ENCODE measurements at regions not wholly inside any gene's neighbourhood (a gene's known extent, or its start where the extent isn't known, plus 50 kb on each side); places are given as distances from the start of the nearest gene placed in this dataset.

- no peak for DNase-seq
These were observed 102.3 kb upstream of the CPEB4 start for GRCh38 chr5:173785866-173786265.

DNA sequence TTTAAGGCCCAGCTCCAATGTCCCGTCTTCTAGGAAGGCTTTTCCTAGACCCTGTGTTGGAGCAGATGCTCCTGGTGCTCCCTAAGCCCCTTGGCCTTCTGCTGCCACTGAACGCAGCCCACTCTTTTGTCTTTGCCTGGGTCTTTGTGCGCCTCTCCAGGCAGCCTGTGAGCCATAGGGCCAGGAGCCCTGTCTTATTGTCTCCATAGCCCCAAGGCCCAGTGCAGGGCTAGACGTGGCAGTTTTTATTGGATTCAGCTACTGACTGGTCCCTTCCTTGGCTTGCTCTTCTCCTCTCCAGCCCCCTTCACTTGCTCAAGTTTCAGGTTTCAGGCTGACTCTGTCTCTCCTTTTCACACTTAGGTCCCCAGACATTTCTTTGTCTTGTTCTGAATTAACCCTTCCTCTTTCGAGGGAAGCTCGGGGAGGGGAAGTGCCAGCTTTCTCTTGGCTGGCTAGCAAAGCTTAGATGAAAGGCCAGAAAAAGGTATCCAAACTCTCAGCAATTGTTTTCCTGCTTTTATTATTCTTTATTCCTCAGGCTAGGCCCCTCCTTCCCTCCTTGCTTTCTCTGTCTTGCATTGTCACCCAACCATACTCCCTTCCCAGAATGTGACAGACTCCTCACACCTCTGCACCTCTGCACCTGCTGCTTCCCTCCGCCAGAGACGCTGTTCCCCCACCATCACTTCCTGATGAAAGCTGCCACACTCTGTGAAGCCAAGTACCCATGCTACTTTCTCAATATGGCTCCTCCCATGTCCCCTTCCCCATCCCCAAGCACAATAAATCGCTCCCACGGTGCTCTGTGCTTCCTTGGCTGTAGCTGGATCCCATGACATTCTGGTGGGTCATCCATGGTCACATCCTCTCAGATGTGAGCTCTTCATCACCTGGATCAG is 101.6 kb upstream of the CPEB4 start:
- DNase-seq, result no peak

DNA sequence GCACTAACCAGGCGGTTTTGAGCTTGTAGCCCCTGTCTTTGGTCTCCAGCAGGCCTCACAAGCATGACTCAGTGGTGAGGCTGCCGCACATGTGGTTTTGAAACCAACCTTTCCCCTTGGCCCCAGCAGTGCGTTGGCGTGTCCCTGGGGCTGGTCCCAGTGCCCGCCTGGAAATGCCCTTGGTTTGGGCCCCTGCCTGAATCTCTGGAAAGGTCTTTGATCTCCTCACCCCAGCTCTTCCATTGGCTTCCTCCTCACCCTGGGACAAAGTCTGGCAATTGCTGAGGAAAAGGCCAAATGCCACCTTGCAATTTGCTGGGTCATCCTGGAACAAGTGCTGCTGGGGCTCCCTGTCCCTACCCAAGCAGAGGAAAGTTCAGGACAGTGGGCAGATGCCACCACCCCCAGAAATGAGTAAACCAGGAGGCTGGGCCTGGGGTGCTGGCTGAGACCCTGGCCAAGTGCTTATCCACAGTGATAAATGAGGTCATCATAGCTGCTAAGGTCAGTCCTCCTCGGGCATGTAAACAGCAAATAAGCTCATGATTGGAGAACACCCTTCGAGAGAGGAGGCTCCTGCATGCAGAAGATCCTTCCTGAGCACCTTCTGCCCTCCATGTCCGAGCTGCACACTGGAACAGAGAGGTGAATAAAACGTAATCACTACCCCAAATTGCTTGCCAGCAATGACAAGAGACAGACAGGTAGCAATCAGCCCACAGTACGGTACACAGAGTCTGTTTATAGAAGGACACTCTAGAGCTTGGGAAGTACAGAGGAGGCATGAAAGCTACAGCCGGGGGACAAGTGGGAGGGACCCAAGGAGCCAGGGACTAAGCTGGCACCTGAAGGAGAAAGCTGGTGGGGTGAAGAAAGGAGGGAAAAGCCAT is 98.9 kb upstream of the CPEB4 start:
- DNase-seq, result no peak

DNA sequence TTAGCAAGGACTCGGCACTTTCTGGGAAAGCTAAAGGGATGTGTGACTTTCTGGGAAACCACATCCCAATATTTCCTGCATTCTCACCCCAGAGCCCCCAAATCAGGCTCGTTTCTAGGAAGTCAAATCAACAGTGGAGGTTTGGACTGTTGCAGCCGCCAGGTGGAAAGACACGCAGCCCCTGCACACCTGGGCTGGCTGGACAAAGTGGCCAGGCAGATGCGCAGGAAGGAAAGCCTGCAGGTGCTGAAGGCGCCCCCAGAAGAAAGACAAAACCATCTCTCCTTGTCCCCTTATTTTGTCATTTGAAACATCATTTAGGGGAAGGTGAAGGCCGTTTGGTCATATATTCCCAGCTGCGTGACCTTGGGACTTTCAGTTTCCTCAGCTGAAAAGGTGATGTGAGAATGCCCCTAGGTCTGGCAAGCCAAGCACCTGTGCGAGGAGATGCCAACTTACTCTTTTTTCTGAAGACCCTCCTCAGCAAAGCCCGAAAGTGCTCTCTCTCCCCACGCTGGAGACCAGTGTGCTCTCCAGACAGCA is 97.9 kb upstream of the CPEB4 start:
- no peak for DNase-seq

DNA sequence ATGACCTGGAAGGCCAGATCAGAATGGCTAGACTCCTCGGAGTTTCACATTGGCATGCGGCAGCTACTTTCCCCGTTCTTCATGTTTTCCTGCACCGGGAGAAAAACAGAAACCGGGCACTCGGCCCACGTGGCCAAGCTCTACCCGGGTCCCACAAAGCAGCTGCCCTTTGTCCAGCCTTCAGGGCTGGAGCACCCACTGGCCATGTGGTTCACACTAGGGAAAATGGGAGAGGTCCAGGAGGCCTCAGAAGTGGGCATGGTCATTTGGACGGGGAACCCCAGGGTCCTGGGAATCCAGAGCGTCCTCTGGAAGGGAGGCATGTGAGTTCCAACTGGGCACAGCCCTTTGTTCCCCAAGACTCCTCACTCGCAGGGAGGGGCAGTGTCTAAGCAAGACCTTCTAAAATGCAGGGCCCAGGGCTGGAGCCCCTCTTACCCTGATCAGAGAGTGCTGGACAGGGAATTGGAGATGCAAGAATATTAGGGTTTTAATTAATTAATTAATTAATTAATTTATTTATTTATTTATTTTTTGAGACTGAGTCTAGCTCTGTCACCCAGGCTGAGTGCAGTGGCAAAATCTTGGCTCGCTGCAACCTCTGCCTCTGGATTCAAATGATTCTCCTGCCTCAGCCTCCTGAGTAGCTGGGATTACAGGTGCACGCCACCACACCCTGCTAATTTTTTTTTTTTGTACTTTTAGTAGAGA is 97.2 kb upstream of the CPEB4 start:
- DNase-seq, result no peak

DNA sequence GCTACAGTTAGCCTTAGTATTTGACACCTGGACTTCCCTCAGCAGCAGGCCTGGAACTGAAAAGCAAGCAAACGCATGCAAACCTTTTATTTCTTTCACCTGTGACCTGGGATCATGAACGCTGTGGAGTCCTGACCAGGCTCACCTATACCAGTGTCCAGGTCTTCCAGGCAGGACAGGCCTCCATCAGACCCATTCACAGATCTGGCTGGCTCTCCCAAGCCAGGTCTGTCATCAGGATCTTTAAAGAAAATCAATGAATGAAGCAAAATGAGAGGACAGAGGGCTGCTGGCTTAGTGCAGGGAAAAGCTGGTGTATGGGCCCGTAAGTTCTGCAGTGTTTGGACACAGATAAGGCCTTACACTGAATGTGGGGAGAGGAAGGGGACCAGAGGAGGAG is 96.3 kb upstream of the CPEB4 start:
- no peak for DNase-seq

GRCh38 chr5:173792781-173793547 is 95.2 kb upstream of the CPEB4 start:
- DNase-seq, result no peak

DNA sequence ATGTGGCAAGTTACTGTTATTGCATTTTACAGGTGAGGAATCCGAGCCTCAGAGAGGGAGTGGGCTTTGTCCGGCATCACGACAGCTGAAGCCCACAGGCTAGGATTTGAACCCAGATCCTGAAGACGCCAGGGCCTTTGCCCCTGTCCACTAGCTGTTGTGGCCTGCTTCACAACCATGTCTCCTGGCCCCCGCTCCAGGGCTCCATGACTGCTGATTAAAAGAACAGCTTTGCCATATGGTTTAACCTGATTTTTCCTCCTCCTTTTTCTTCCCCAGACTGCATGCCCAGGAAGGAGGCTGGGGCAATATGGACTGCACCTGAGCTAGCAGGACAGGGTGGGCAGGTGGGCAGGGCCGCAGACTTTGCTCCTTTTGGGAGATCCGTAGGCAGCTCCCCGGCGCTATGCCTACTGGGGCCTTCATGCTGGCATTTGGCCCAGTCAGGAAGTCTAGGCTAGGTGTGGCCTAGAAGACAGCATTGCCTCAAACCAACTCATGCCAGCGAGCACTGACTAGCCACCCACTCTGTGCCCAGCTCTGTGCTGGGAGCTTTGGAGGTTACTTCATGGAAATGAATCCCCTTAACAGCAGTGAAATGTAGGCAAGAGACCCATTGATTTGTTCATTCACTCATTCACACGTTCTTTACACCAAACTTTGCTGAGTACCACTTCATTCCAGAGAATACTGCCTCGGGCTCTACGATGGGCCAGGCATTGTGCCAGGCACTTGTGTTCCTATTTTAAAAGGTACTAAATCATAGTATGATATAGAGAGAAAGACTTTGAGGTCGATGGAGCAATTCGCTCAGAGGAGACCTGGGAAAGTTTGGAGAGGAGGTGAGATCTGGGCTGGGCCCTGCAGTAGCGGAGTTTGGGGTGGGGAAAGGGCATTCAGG is 94.3 kb upstream of the CPEB4 start:
- DNase-seq, result no peak

GRCh38 chr5:173794901-173795416 is 93.2 kb upstream of the CPEB4 start:
- DNase-seq, result no peak

DNA sequence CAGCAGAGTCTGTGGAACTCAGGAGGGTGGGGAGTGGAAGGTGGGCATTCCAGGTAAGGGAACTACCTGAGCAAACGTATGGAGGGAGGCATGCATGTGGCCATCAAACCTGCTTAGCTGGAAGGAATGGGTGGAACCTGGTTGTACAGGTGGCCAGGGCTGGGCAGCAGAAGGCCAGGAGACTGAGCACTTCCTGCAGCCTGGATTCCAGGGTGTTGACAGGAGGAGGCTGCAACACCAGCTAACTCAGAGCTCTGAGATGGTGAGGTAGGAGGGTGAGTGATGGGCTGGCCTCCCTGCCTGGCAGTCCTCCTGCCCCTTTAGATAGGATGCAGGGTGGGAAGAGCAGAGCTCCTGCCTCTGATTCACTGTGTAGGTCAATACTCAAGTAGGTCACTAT is 92.5 kb upstream of the CPEB4 start:
- DNase-seq, result no peak

GRCh38 chr5:173796721-173797495 is 91.2 kb upstream of the CPEB4 start:
- no peak for DNase-seq

- DNase-seq, result no peak
These were observed 89.9 kb upstream of the CPEB4 start for GRCh38 chr5:173798127-173798810.

- no peak for DNase-seq
These were observed 87.8 kb upstream of the CPEB4 start for GRCh38 chr5:173800340-173800739.

DNA sequence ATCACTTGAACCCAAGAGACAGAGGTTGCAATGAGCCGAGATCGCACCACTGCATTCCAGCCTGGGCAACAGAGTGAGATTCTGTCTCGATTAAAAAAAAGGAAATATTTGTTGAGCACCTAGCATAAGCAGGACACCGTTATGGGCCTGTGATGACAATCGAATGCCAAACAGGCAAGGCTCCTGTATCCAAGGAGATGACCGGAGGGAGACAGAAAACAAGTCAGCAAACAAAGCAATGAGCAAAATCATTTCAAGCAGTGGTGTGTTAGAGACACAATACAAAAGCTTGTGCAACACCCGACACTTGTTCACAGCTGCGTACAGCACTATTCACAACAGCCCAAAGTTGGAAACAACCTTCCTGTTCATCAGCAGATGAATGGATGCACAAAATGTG is 87.1 kb upstream of the CPEB4 start:
- DNase-seq, result no peak

- DNase-seq, result no peak
These were observed 85.4 kb upstream of the CPEB4 start for GRCh38 chr5:173802670-173803165.

GRCh38 chr5:173804579-173804978 is 83.6 kb upstream of the CPEB4 start:
- DNase-seq, result no peak

GRCh38 chr5:173806270-173807035 is 81.7 kb upstream of the CPEB4 start:
- DNase-seq, result no peak

DNA sequence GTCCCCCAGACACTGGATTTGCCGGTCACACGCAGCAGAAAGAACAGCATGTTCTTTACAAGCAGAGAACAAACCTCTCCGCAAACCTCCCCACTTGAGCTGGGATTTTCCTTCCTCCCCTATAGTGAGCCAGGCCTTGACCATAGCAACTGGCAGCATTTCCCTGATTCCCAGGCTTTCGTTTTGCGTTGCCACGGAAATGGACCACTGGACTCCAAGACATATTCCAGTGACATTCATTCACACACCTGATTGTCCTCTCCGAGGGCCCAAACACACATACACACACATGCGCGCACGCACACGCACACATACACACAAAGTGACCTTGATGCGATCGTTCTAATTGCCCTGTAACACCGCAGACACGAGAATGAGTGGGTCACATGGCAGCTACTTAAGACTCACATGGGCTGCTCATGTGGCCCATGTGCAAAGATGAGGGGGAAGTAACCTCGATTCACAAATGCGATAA is 80.9 kb upstream of the CPEB4 start:
- DNase-seq, result no peak
